Natural killer cell (primary cell): ENCODE measurements at regions not wholly inside any gene's neighbourhood (a gene's known extent, or its start where the extent isn't known, plus 50 kb on each side); places are given as distances from the start of the nearest gene placed in this dataset.

Experiments
- ATAC-seq, 3 donors: fragments of 150-1000 bp in 2 of 3; fragments of 200-7000 bp in 1 of 3; cut with Tn5 transposase; 1 replicate in 1 of 3; 2 replicates in 2 of 3; pipeline ENCODE4 v1.10.0; 2021; ENCODE audit warnings: mild to moderate bottlenecking in 2 of 3, moderate library complexity in 2 of 3
- DNase-seq, 2 donors: peaks; one replicate each; pipeline versions ENCODE4 v3.0.0 to v3.0.0-alpha.2; 2013 to 2021; ENCODE audit warnings: mixed read lengths in 1 of 2
- H3K27ac ChIP-seq: one replicate; pipeline ENCODE4 v1.5.1; 2013; ENCODE audit warnings: mild to moderate bottlenecking, low read length
- H3K27me3 ChIP-seq: one replicate; pipeline ENCODE4 v1.6.1; 2013; ENCODE audit warnings: low read length; ENCODE audit not compliant: control insufficient read depth, insufficient read depth
- H3K36me3 ChIP-seq: one replicate; pipeline ENCODE4 v1.6.1; 2013; ENCODE audit warnings: low read length; ENCODE audit not compliant: control insufficient read depth, insufficient read depth
- H3K4me1 ChIP-seq: one replicate; pipeline ENCODE4 v1.6.1; 2013; ENCODE audit warnings: low read length; ENCODE audit not compliant: control insufficient read depth, insufficient read depth
- H3K4me3 ChIP-seq: one replicate; pipeline ENCODE4 v1.5.1; 2013; ENCODE audit warnings: low read length
- H3K9me3 ChIP-seq: one replicate; pipeline ENCODE4 v1.6.1; 2013; ENCODE audit warnings: low read length; ENCODE audit not compliant: control insufficient read depth, insufficient read depth
- H3K27ac Mint-ChIP-seq, 2 donors: one replicate each; pipeline ENCODE4 v1.8.0; 2022; ENCODE audit warnings: mild to moderate bottlenecking in 2 of 2, mixed read lengths in 2 of 2, moderate library complexity in 1 of 2
- H3K27me3 Mint-ChIP-seq, 2 donors: one replicate each; pipeline ENCODE4 v1.8.0; 2022; ENCODE audit warnings: low read depth in 2 of 2, mixed read lengths in 2 of 2
- H3K36me3 Mint-ChIP-seq: one replicate; pipeline ENCODE4 v1.8.0; 2022; ENCODE audit warnings: mixed read lengths
- H3K4me1 Mint-ChIP-seq, 2 donors: one replicate each; pipeline ENCODE4 v1.8.0; 2022; ENCODE audit warnings: mixed read lengths in 2 of 2
- H3K4me3 Mint-ChIP-seq: one replicate; pipeline ENCODE4 v1.8.0; 2022; ENCODE audit warnings: mild to moderate bottlenecking, moderate library complexity, mixed read lengths
- H3K9me3 Mint-ChIP-seq, 2 donors: one replicate each; pipeline ENCODE4 v1.8.0; 2022; ENCODE audit warnings: mixed read lengths in 2 of 2
- CTCF ChIP-seq: fragments of 200-600 bp; IDR thresholded peaks from one replicate; pipeline ENCODE4 v1.8.0; 2022; ENCODE audit warnings: antibody characterized with exemption
- WGBS: methylation state at CpG from one replicate; pipeline ENCODE4 v1.1.7; 2013; ENCODE audit warnings: missing lambda C conversion rate; ENCODE audit not compliant: insufficient coverage; 5-methylcytosine and 5-hydroxymethylcytosine counted together
- intact Hi-C: fragments of 100-400 bp; cut with micrococcal nuclease; formaldehyde crosslinking; loops from one replicate; pipeline ENCODE4 v1.14.2; 2022

DNA sequence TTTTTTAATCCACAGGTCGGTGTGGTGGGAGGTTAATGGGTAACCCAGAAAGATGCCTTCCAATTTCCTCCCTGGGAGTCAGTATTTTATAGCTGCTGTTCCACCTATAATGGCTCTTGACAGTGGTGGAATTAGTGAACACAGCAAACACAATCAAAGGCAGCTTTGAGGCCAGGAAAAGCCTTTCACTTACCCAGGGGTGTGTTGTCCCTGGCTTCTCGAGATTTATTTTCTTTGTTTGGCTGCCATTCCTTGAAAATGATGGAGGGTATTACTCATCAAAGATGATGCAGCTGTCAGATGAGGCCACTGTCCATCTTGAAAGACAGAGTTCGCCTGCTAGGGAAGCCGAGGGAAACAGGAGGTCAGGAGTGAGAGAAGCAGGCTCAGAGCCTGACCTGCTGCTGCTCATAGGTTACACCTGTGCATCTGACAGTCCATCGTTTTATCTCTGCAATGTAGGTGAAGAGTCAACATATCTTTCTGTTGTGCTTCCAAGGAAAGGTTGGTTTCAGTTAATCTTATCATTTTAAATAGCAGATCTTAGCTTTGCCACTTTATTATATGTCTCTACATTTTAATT lies 221.6 kb downstream of the XPNPEP1 start:
- intact Hi-C loops = no loop called here
- Mint-ChIP-seq H3K4me3 (no peak overlapping the region), H3K36me3 (no peaks in the 10 kb centered on the region), H3K27me3 (no peaks in the 10 kb centered on the region), H3K4me1 (no peaks in the 10 kb centered on the region), H3K9me3 (no peaks in the 10 kb centered on the region), H3K27ac (no peak overlapping the region)
- Histone ChIP-seq H3K4me3 (no peak overlapping the region), H3K36me3 (no peaks in the 10 kb centered on the region), H3K9me3 (no peaks in the 10 kb centered on the region), H3K27me3 (no peaks in the 10 kb centered on the region), H3K27ac (no peak overlapping the region), H3K4me1 (no peaks in the 10 kb centered on the region)
- no peak for ATAC-seq
- 79% methylated on average over 4 of the region's 5 CpGs for WGBS
- no peak for DNase-seq
- TF ChIP-seq CTCF = no peak

DNA sequence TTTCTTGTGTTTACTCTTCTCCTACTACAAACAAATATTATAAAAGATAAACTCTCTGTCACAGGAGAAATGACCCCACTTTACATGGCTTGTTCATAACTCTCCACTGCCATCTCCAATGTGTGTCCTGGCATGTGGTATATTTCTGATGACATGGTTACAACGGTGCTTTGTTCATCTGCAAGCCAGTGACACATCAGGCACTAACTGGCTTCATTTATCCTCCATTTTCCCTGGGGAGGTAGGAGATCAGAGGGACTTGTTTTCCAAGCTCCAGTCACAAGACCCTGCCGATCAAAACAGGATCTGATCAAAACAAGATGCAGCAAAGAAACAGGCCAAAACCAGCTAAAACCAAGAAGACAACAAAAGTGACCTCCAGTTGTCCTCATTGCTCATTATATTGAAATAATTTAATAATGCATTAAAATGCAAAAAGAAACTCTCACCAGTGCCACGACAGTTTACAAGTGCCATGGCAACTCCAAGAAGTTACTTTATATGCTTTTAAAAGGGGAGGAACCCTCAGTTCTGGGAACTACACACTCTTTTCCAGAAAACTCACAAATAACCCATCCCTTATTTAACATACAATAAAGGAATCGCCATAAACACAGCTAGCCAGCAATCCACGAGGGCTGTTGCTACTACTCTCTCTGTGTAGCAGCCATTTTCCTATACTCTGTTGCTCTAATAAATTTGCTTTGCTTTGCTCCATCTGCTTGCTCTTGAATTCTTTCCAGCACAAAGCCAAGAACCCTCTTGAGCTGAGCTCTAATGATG lies 224.2 kb downstream of the XPNPEP1 start:
- H3K36me3 ChIP-seq = no peaks in the 10 kb centered on the region
- no peak for TF ChIP-seq CTCF
- Mint-ChIP-seq H3K4me3 (no peak overlapping the region), H3K4me1 (no peaks in the 10 kb centered on the region), H3K9me3 (no peaks in the 10 kb centered on the region), H3K27me3 (no peaks in the 10 kb centered on the region), H3K36me3 (no peaks in the 10 kb centered on the region), H3K27ac (no peak overlapping the region)
- no peak overlapping the region for H3K27ac ChIP-seq
- no peak overlapping the region for H3K4me3 ChIP-seq
- H3K27me3 ChIP-seq = no peaks in the 10 kb centered on the region
- intact Hi-C loops = no loop called here
- H3K4me1 ChIP-seq = no peaks in the 10 kb centered on the region
- H3K9me3 ChIP-seq = no peaks in the 10 kb centered on the region
- DNase-seq (no peak), ATAC-seq (no peak)
- WGBS = 77% methylated on average over 5 of the region's 5 CpGs

GRCh38 chr10:109698086-109698485 lies 225.2 kb downstream of the XPNPEP1 start:
- no peak for ATAC-seq
- Mint-ChIP-seq H3K27me3 (no peaks in the 10 kb centered on the region), H3K27ac (no peak overlapping the region), H3K4me3 (no peak overlapping the region), H3K4me1 (no peaks in the 10 kb centered on the region), H3K9me3 (no peaks in the 10 kb centered on the region), H3K36me3 (no peaks in the 10 kb centered on the region)
- intact Hi-C loops = no loop called here
- H3K36me3 ChIP-seq = no peaks in the 10 kb centered on the region
- no peak overlapping the region for H3K4me3 ChIP-seq
- H3K27me3 ChIP-seq = no peaks in the 10 kb centered on the region
- 81% methylated on average over 4 of the region's 5 CpGs for WGBS
- no peak for DNase-seq
- H3K9me3 ChIP-seq = no peaks in the 10 kb centered on the region
- no peak for TF ChIP-seq CTCF
- no peaks in the 10 kb centered on the region for H3K4me1 ChIP-seq
- no peak overlapping the region for H3K27ac ChIP-seq
